Stimulated activated CD8-positive, alpha-beta memory T cell treated with anti-CD3 and anti-CD28 coated beads, Interleukin-12 subunit alpha, Interleukin-12 subunit beta, amount 100 ng/mL, for 1 hour (primary cell): ENCODE measurements at regions not wholly inside any gene's neighbourhood (a gene's known extent, or its start where the extent isn't known, plus 50 kb on each side); places are given as distances from the start of the nearest gene placed in this dataset.
"Not testable (repeated sequence)": the region's sequence is repeated elsewhere in the genome, so short reads cannot be mapped to it uniquely, and the experiment has no call there.

ENCODE experiments used
- DNase-seq: peaks from one replicate; pipeline ENCODE4 v3.0.0-alpha.2; 2020; ENCODE audit warnings: low read depth

DNA sequence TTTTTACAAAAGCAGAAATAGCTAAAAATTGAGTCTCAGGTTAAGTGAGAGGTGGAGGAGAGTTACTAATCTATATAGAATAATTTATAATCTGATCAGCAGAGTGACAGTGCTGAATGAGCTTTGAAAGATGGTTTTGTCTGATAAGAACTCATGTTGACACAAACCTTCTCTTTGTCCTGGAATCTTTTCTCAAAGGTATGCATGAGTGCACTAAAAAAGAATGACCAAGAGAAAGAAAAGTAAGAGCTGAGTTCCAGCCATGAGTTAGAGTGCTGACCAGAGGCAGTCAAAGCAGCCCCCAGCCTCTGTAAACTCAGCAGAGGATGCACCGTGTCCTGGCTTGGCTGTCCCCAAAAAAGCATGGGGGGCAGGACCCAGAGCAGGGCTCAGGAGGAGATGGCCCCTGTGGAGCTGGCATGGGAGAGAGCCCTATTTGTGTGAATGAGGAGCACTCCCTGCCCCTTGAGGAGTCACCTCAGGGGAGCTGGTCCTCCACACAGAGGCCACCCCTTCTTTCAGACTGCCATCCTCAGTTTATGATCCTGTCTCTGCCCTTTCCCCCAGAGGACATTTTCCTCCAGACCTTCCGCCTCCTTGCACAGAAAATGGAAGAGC is 129.8 kb downstream of the SEC23A start:
- no peak for DNase-seq

DNA sequence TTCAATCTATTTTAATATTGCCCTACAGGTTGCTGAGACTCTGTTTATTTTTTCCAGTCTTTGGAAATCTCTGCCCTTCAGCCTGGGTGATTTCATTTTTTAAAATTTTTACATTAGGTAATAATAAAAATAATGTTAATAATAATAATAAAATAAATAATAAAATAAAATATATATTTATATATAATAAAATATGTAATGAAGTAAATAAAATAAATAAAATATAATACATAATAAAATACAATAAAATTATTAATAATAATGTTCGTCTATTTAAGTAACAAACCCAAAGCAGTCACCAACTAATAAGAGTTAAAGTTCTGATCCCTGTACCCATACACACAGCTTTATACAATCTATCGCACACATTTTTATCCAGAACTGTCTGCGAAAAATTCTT is 130.5 kb downstream of the SEC23A start:
- DNase-seq, result no peak

DNA sequence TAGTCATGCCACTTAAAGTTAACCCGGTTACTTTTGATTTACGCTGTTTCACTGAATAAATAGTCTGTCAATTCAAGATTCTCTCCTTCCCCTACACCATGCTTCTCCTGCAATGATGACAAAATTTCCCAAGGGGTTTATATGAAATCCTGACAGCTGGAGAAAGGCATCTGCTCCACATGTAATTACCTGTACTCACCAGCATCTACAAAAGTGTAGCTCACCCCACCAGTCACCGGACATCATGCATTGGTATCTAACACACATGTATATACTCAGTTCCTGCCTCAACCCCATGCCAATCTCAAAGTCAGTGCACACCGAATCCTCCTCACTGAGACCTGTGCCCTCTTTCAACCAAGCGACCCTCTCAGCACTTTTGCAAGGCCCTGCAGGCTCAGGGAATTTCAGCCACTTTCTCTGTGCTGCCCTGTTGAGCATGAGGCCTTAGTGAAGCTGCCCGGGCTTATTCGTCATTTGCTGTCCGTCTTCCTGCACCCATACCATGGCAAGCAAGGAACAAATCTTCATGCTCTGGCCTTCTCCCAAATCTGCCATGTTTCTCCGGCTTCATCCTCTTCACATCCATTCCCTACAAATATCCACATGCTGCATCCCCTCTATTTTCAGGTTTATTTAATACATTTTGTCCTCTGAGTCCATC is 131.6 kb downstream of the SEC23A start:
- DNase-seq, result no peak

DNA sequence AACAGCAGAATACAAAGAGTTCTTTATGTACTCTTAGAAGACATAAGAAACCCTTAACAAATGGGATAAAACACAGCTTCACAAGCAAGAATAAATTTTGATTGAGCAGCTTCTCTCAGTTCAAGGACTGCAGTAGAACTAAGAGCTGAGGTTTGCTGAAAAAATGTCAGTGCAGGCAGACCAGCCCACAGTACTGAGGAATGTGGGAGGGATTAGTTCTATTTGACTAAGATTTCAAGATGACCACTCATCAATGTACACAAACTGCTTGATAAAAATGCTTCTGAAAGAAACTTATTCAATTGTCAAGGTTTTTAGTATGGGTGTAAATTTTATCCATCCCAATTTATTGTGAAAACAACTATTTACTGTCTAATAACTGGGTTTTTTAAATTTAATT is 138.4 kb downstream of the SEC23A start:
- DNase-seq, result no peak

DNA sequence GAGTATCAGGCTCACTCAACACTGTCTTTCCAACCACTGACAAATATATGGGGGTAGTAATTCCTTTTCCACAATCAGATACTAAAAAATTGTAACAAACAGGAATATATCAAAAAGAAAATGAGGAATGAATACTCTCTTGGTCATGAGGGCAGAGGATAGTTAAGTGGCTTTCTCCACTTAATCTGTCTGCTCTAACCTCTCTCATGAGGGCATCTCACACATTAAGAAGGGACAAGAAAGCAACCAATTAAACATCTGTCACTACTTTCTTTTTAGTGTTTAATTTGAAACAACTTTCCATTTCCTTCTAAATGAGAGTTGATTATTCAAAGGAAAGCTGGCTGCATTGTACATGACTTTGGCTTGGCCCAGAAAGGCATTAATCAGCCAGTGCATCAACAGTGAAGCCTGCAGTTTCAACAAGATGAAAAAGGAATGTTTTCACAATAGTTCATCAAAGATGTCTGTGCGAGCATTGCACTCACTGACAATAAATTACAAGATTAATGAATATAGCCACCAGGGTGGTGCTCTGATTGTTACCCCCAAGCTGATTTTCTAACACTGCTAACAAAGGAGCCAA is 142.0 kb downstream of the SEC23A start:
- no peak for DNase-seq

DNA sequence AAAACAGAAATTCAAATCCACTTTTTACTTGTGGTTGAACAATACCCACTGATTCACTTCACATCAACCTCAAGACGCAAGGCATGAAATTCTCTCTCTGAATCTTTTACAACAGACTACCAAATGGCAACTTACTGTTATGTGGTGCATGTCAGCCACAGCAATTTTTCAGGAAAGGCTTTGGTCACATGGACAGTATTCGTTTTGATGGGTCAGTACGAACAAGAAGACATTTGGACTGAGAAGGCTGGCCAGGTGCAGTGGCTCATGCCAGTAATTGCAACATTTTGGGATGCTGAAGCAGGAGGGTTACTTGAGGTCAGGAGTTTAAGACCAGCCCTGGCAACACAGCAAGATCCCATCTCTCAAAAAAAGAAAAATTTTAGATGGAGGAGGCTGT is 144.0 kb downstream of the SEC23A start:
- no peak for DNase-seq

DNA sequence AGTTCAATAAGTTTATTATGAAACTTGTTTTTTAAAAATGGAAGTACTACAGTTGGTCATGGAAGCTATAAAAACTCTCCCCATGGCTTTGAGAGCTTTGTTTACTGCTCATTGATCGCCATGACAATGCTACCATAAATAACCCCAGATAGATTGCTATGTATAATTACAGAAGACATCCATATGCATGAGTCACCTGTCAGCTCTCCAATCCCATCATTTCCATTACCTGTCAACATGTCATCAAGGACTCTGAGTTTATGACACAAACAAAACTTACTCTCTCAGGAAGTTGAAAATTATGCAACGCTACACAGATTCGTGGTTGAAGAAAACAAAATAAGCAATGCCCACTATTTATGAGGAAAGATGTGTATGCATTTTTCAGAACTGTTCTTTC is 144.4 kb downstream of the SEC23A start:
- no peak for DNase-seq

DNA sequence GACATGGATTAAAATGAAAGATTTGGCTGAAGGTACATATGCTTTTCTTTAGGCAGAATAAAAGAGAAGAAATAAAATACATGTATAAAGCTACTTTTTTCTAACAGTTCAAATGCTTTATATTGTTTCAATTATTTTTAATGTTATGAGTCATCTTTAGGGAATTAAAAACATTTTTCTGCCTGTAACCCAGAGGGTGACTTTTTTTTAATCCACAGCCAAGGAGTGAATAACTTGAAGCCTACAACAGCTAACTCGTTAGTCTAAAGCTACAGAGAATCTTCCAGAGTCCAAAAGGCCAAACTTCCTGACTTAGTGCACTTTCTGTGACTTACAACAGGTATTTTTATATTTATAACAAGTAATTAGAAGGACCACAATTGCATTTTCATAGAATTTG is 151.6 kb downstream of the SEC23A start:
- no peak for DNase-seq

DNA sequence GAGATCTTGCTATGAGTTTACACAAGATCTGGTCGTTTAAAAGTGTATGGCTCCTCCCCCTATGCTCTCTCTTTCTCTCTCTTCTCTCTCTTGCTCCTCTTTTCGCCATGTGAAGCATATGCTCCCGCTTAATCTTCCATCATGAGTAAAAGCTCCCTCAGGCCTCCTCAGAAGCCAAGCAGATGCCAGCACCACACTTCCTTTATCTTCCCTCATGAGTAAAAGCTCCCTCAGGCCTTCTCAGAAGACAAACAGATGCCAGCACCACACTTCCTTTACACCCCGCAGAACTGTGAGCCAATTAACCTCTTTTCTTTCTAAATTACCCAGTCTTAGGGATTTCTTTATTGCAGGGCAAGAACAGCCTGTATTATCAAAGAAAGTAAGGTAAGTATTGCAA is 152.4 kb downstream of the SEC23A start:
- no peak for DNase-seq

DNA sequence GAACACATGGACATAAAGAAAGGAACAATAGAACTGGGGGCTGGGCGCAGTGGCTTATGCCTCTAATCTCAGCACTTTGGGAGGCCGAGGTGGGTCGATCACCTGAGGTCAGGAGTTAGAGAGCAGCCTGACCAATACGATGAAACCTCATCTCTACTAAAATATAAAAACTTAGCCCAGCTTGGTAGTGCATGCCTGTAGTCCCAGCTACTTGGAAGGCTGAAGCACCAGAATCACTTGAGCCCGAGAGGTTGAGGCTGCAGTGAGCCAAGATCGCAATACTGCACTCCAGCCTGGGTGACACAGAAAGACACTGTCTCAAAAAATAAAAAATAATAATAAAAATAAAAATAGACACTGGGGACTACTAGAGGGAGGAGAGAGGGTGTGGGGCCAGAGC is 154.5 kb downstream of the SEC23A start:
- no peak for DNase-seq

DNA sequence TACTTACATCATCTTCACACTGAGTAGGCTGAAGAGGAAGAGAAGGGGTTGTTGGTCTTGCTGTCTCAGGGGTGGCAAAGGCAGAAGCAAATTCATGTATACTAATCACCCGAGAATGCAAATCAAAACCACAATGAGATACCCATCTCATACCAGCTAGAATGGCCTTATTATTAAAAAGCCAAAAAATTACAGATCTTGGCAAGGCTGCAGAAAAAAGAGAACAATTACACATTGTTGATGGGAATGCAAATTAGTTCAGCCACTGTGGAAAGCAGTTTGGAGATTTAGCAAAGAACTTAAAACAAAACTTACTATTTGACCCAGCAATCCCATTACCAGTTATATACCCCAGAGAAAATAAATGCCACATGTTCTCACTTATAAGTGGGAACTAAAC is 154.9 kb downstream of the SEC23A start:
- DNase-seq, result no peak

DNA sequence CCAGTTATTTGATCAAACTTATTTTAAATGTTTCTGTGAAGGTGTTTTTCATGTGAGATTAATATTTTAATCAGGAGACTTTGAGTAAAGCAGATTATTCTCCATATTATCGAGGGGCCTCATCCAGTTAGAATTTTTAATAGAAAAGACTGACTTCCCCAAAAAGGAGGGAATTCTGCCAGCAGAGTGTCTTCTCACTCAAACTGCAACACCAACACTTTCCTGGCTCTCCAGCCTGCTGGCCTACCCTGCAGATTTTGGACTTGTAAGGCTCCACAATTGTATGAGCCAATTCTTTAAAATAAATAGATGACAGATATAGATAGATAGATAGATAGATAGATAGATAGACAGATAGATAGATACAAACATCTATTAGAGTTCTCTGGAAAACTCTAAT is 155.7 kb downstream of the SEC23A start:
- no peak for DNase-seq

DNA sequence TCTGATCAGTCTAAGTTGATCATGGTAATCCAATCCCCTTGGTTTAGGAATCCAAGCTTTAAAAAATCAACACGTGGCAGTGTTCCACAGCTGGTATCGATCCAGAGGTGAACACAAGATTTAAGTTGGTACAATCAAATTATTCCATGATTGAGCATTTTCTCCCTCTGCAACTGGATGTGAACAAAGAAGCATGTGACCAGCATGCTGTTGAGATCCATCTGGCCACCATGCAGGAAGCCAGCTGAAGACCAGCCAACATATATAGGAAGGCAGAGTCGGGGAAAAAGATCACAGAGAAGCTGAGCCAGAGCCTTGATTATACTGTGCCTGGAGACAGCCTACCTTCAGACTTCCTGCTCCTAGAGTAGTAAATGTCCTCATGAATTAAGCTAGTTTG is 158.3 kb downstream of the SEC23A start:
- DNase-seq, result no peak

DNA sequence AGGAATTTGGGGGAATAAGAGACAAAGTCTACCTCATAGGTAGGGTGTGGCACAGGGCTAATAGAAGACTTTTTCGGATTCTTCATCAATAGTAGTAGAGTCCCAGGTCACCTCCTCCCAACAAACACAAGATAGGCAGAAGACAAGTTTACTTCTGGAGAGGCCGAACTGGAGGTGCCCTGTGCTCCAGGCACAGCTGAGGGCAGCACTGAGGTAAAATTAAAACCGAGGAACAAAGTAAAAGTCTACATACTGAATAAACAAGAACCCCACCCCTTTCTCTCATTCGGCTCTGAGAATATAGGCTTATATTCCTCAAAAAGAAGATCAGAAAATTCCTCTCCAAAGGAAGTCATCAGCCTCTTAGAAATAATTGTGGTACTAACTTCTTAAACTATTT is 161.5 kb downstream of the SEC23A start:
- DNase-seq, result no peak

DNA sequence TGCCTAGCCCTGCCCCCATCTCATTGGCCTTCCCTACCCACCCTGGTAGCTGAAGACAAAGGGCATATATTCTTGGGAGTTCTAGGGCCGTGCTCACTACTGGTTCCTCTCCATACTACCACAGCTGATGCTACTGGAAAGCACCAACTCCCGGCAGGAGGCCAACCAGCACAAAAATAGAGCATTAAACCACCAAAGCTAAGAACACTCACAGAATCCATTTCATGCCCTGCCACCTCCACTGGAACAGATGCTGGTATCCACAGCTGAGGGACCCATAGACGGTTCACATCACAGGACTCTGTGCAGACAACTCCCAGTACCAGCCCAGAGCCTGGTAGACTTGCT is 170.4 kb downstream of the SEC23A start:
- DNase-seq, result not testable (repeated sequence)

DNA sequence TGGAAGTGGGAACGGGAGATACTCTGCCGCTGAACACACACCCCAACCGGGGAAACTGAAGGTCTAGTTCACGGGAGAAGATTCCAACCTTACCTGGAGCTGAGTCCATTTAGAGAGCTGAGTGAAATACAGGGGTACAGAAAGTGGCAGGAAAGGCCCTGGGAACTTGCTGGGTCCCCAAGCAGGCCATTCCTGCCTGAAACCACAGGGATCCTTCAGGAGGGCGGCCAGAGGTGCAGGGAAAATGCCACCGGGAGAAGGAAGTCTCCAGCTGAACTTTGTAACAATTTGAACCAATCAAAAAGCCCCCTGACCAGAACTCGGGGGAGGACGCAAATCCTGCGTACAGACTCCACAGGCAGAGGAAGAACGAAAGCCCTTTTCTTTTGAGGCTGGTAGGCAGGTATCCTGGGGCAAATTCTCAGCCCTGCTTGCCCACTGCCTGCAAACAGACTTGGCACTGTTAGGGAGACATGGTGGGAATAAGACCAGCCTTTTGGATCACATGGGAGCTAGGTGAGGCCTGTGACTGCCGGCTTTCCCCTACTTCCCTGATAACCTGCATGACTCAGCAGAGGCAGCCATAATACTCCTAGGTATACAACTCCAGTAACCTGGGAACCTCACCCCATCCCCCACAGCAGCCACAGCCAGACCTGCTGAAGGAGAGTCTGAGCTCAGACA is 170.9 kb downstream of the SEC23A start:
- DNase-seq, result no peak

DNA sequence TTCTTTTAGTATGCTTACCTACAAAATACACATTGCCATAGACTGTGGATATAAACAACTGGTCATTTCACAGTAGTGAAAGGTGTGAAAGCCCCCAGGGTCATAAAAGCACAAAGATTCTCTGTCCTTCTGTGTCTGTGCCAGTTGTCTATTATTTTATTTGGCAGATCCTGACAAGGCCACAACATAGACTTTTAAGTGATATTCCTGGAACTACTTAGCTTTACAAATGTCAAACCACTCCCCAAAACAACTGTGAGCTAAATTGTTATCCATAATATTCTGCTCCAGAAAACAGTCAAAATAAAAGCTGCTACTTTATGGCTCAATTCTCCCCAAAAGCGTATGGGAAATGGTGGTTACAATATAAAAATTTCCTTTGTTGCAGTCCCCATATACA is 172.1 kb downstream of the SEC23A start:
- no peak for DNase-seq

DNA sequence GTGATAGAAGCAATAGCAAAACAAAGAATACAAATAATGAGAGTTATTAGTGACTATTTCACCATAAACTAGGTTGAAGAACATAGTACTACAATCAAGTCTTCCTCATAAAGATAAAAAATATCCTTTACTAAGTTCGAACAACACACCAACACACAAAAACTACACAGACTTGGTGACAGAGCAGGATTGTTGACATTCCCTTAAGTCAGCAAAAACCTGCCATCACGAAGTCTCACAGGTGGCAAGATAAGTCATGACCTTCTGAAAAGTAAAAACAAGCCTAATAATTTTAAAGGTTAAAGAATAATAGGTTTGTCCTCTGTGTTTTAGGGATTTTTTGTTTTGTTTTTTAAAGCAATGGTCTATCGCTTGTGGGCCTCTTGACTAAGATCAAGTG is 173.0 kb downstream of the SEC23A start:
- DNase-seq, result no peak

DNA sequence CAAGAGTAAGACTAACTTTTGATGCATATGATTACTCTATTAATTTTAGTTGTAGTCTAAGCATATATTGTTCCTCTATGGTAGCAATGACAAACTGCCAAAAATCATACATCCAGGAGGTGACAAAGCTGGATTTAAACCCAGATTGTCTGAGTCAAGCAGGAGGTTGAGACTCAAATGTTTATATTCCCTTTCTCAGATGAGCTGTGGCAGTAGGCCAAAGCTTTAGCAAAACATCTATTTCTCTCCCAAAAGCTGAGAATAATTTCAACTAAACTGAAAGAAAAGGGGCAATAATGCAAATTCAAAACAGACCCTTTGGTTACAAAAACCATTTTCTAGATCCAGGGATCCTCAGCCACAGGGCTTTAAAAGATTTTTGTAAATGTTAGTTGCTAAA is 173.6 kb downstream of the SEC23A start:
- no peak for DNase-seq

DNA sequence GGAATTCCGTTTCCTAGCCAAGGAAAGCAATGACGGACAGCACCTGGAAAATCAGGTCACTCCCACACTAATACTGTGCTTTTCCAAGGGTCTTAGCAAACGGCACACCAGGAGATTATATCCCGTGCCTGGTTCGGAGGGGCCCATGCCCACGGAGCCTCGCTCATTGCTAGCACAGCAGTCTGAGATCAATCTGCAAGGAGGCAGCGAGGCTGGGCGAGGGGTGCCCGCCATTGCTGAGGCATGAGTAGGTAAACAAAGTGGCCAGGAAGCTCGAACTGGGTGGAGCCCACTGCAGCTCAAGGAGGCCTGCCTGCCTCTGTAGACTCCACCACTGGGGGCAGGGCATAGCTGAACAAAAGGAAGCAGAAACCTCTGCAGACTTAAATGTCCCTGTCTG is 181.1 kb downstream of the SEC23A start:
- DNase-seq, result not testable (repeated sequence)

DNA sequence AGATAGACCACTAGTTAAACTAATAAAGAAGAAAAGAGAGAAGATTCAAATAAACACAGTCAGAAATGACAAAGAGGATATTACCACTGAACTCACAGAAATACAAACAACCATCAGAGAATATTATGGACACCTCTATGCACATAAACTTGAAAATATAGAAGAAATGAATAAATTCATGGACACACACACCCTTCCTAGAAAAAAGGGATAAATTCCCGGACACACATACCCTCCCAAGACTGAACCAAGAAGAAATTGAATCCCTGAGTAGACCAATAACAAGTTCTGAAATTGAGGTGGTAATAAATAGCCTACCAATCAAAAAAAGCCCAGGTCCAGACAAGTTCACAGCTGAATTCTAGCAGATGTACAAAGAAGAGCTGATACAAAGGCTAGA is 187.9 kb downstream of the SEC23A start:
- DNase-seq, result no peak

DNA sequence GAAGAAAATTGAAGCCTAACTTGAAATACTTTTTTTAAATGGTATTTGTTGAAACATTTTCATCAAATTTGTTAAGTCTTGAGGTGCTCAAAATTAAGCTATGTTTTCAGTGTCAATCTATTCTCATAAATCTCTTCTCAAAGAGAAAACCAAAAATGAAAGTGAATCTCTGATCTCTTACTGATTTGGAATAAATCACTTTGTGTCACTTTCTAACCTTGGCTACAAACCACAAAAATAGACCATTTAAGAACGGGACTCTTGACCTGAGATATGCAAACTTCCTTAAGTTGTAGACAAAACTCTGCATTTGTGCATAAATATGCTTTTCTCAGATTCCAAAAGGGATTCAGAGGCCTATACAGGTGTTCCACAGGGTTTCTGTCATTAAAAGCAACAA is 192.9 kb downstream of the SEC23A start:
- DNase-seq, result no peak

DNA sequence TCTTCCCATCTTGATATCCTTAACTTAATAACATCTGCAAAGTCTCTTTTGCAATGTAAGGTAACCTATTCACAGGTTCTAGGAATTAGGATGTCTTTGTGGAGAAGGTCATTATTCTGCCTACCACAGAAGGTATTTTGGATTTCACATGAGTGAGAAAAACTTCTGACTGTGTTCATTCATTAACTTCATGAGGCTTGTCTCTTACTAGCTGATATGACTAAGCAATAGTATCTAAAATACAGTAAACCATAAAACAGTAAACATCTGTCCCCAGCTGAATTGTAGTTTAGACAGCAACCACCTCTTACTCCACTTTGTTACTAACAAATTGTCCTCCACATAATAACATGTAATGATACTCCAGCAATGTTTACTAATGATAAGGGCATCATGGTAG is 198.1 kb downstream of the SEC23A start:
- DNase-seq, result no peak

DNA sequence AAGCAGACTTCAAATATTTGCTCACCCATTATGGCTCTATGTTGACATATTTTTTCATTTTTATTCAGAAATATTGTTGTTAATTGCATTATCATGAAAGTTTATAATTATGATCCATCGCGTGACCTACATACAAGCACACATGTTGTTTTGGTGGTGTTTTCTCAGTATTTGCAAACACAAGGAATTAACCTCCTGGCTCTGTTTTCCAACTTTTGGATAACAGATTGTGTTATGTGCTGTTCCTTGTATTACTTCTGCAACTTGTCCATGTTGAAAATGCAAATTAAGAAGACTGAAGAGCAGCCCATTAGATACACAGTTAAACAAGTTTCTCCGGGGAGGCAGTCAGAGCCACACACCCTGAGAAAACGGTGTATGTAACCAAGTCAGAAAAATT is 201.2 kb downstream of the SEC23A start:
- DNase-seq, result no peak
